H1 (cell line): ENCODE measurements at regions not wholly inside any gene's neighbourhood (a gene's known extent, or its start where the extent isn't known, plus 50 kb on each side); places are given as distances from the start of the nearest gene placed in this dataset.

ENCODE experiments used
- CTCF ChIA-PET: fragments of 300-600 bp; sonication (Branson Sonifier 250); formaldehyde crosslinking; loops from one replicate; lab custom pipeline; 2021; ENCODE audit not compliant: partially characterized antibody; lab: Charles Lee
- POLR2A ChIA-PET: fragments of 300-600 bp; sonication (Branson Sonifier 250); formaldehyde crosslinking; loops from one replicate; lab custom pipeline; 2021; ENCODE audit warnings: inconsistent platforms; ENCODE audit not compliant: partially characterized antibody; lab: Charles Lee
- DNase-seq, 2 experiments: peaks; one replicate each; pipeline versions ENCODE4 v3.0.0 to v3.0.0-alpha.2; 2010 to 2022; ENCODE audit warnings: low spot score in 2 of 2, low read depth in 1 of 2, mixed read lengths in 1 of 2
- FAIRE-seq: peaks from 2 replicates; lab custom pipeline; 2011; peaks lifted over from hg19 to GRCh38; lab: Jason Lieb, UNC
- H2AFZ ChIP-seq: 2 replicates; pipeline ENCODE4 v1.8.1; 2012; ENCODE audit warnings: low read length, inconsistent platforms
- H2AK5ac ChIP-seq: 2 replicates; pipeline ENCODE4 v1.6.1; 2013; ENCODE audit warnings: low read depth, low read length
- H2BK120ac ChIP-seq: replicated peaks from 2 replicates; pipeline ENCODE3; 2013; ENCODE audit warnings: low read depth, low read length, inconsistent platforms
- H2BK12ac ChIP-seq: 2 replicates; pipeline ENCODE4 v1.6.1; 2013; ENCODE audit warnings: low read depth, low read length
- H2BK15ac ChIP-seq: 2 replicates; pipeline ENCODE4 v1.6.1; 2013; ENCODE audit warnings: low read length
- H2BK20ac ChIP-seq: 2 replicates; pipeline ENCODE4 v1.6.1; 2013; ENCODE audit warnings: low read length
- H2BK5ac ChIP-seq: 2 replicates; pipeline ENCODE4 v1.6.1; 2013; ENCODE audit warnings: low read depth, low read length
- H3K14ac ChIP-seq: 2 replicates; pipeline ENCODE4 v1.6.1; 2013; ENCODE audit warnings: inconsistent platforms; ENCODE audit not compliant: insufficient read length
- H3K18ac ChIP-seq: 2 replicates; pipeline ENCODE4 v1.6.1; 2013; ENCODE audit warnings: low read length; ENCODE audit errors: extremely low read depth
- H3K23ac ChIP-seq: 2 replicates; pipeline ENCODE4 v1.6.1; 2013; ENCODE audit warnings: inconsistent platforms; ENCODE audit not compliant: insufficient read length
- H3K23me2 ChIP-seq: 2 replicates; pipeline ENCODE4 v1.6.1; 2013; ENCODE audit warnings: low read depth, low read length
- H3K27ac ChIP-seq: 2 replicates; pipeline ENCODE4 v1.6.1; 2011; ENCODE audit warnings: low read depth, low read length, inconsistent platforms
- H3K27me3 ChIP-seq, 4 experiments: replicated peaks in 1 of 4; 1 replicate in 1 of 4; 2 replicates in 3 of 4; pipeline versions ENCODE4 v1.6.1 to v1.8.1; 2011 to 2013; ENCODE audit warnings: low read length in 3 of 4, mild to moderate bottlenecking in 3 of 4, inconsistent platforms in 2 of 4, mixed read lengths in 2 of 4, moderate library complexity in 1 of 4; ENCODE audit not compliant: control insufficient read depth in 3 of 4, insufficient read depth in 3 of 4; ENCODE audit errors: extremely low read depth in 1 of 4
- H3K36me3 ChIP-seq, 4 experiments: 2 replicates each; pipeline versions ENCODE4 v1.6.1 to v1.8.1; 2011 to 2013; ENCODE audit warnings: mild to moderate bottlenecking in 4 of 4, low read length in 3 of 4, moderate library complexity in 2 of 4, control low read depth in 1 of 4, inconsistent platforms in 1 of 4; ENCODE audit not compliant: insufficient read depth in 4 of 4, control insufficient read depth in 2 of 4
- H3K4ac ChIP-seq: replicated peaks from 2 replicates; pipeline ENCODE3; 2013; ENCODE audit warnings: low read length, low read depth, mixed read lengths, inconsistent platforms; ENCODE audit not compliant: insufficient read length
- H3K4me1 ChIP-seq, 4 experiments: replicated peaks in 1 of 4; 1 replicate in 1 of 4; 2 replicates in 3 of 4; pipeline versions ENCODE4 v1.6.1 to v1.8.1; 2011 to 2013; ENCODE audit warnings: low read length in 3 of 4, inconsistent platforms in 2 of 4, mixed read lengths in 1 of 4; ENCODE audit not compliant: insufficient read depth in 4 of 4, control insufficient read depth in 3 of 4
- H3K4me2 ChIP-seq, 2 experiments: 2 replicates each; pipeline versions ENCODE4 v1.6.1 to v1.8.1; 2011 to 2013; ENCODE audit warnings: low read depth in 2 of 2, low read length in 2 of 2, control low read depth in 1 of 2, inconsistent platforms in 1 of 2, mild to moderate bottlenecking in 1 of 2; ENCODE audit not compliant: insufficient read depth in 1 of 2
- H3K4me3 ChIP-seq, 4 experiments: fragments of 200-600, 300-600 bp in 1 of 4; sonication (generic), shearing (Covaris generic), sonication (Bioruptor Twin) in 1 of 4; 2 replicates each; pipeline versions ENCODE4 v1.5.1 to v1.8.1; 2011 to 2016; ENCODE audit warnings: low read length in 4 of 4, low read depth in 3 of 4, control low read depth in 2 of 4, inconsistent platforms in 2 of 4, mild to moderate bottlenecking in 2 of 4, mixed read lengths in 1 of 4, moderate library complexity in 1 of 4; ENCODE audit not compliant: insufficient read depth in 2 of 4; ENCODE audit errors: extremely low read depth in 1 of 4
- H3K56ac ChIP-seq: replicated peaks from 2 replicates; pipeline ENCODE3; 2013; ENCODE audit warnings: low read depth, mild to moderate bottlenecking, mixed read lengths, low read length, inconsistent platforms; ENCODE audit not compliant: insufficient read length
- H3K79me1 ChIP-seq: 2 replicates; pipeline ENCODE4 v1.6.1; 2013; ENCODE audit warnings: low read depth, low read length, control low read depth
- H3K79me2 ChIP-seq, 2 experiments: 2 replicates each; pipeline versions ENCODE4 v1.6.1 to v1.8.1; 2012 to 2013; ENCODE audit warnings: low read length in 2 of 2, mild to moderate bottlenecking in 2 of 2, inconsistent platforms in 1 of 2; ENCODE audit not compliant: insufficient read depth in 2 of 2, control insufficient read depth in 1 of 2
- H3K9ac ChIP-seq, 4 experiments: replicated peaks in 1 of 4; 1 replicate in 1 of 4; 2 replicates in 3 of 4; pipeline versions ENCODE4 v1.6.1 to v1.8.1; 2011 to 2013; ENCODE audit warnings: low read depth in 3 of 4, low read length in 3 of 4, control low read depth in 2 of 4, mild to moderate bottlenecking in 2 of 4, moderate library complexity in 2 of 4, inconsistent platforms in 1 of 4; ENCODE audit errors: extremely low read depth in 1 of 4
- H3K9me3 ChIP-seq, 2 experiments: 2 replicates each; pipeline versions ENCODE4 v1.6.1 to v1.8.1; 2012 to 2013; ENCODE audit warnings: mild to moderate bottlenecking in 2 of 2, moderate library complexity in 2 of 2, control low read depth in 1 of 2, inconsistent platforms in 1 of 2, low read depth in 1 of 2, low read length in 1 of 2, mixed read lengths in 1 of 2; ENCODE audit not compliant: insufficient read depth in 2 of 2
- H4K20me1 ChIP-seq, 2 experiments: replicated peaks in 1 of 2; 2 replicates each; pipeline versions ENCODE3 to v1.8.1; 2011 to 2013; ENCODE audit warnings: inconsistent platforms in 2 of 2, low read length in 2 of 2, mild to moderate bottlenecking in 1 of 2; ENCODE audit not compliant: insufficient read depth in 2 of 2, control insufficient read depth in 1 of 2
- H4K5ac ChIP-seq: 2 replicates; pipeline ENCODE4 v1.6.1; 2013; ENCODE audit warnings: low read length, low read depth, mixed read lengths, inconsistent platforms; ENCODE audit not compliant: insufficient read length
- H4K8ac ChIP-seq: 2 replicates; pipeline ENCODE4 v1.8.0; 2013; ENCODE audit warnings: mild to moderate bottlenecking, moderate library complexity, low read length, inconsistent platforms; ENCODE audit not compliant: insufficient read depth; ENCODE audit errors: extremely low read depth
- H4K91ac ChIP-seq: replicated peaks from 2 replicates; pipeline ENCODE3; 2013; ENCODE audit warnings: low read length, mixed read lengths, inconsistent platforms; ENCODE audit not compliant: insufficient read length
- ATF2 ChIP-seq: IDR thresholded peaks from 2 replicates; pipeline ENCODE4 v1.6.1; 2012; ENCODE audit warnings: low read length, inconsistent platforms
- CHD1 ChIP-seq: IDR thresholded peaks from 2 replicates; pipeline ENCODE4 v1.6.1; 2012; ENCODE audit warnings: low read depth, low read length, improper control_type of control experiment
- POLR2A ChIP-seq, 2 experiments: IDR thresholded peaks; 1 replicate in 1 of 2; 2 replicates in 1 of 2; pipeline ENCODE4 v1.6.1; 2011; ENCODE audit warnings: low read depth in 2 of 2, low read length in 2 of 2, mild to moderate bottlenecking in 2 of 2; ENCODE audit errors: control extremely low read depth in 1 of 2

GRCh38 chr2:189362283-189362682, 79.0 kb upstream of the WDR75 start:
- Histone ChIP-seq H4K20me1 (no peaks in the 10 kb centered on the region), H2AFZ (no peak overlapping the region), H3K23me2 (no peaks in the 10 kb centered on the region), H2BK12ac (no peak overlapping the region), H3K9me3 (no peaks in the 10 kb centered on the region), H3K9ac (no peak overlapping the region), H2BK120ac (no peak overlapping the region), H3K27me3 (no peaks in the 10 kb centered on the region), H3K14ac (no peak overlapping the region), H3K79me1 (no peaks in the 10 kb centered on the region), H3K23ac (no peak overlapping the region), H4K8ac (no peak overlapping the region), H2BK20ac (no peak overlapping the region), H3K4me1 (no peaks in the 10 kb centered on the region; a peak in 1 of 7 replicates), H3K4ac (no peak overlapping the region), H3K36me3 (no peaks in the 10 kb centered on the region), H3K79me2 (no peaks in the 10 kb centered on the region), H2BK15ac (no peak overlapping the region), H4K91ac (no peak overlapping the region), H3K18ac (no peak overlapping the region), H2BK5ac (no peak overlapping the region), H2AK5ac (no peak overlapping the region), H4K5ac (no peak overlapping the region), H3K56ac (no peak overlapping the region), H3K4me2 (no peak overlapping the region), H3K4me3 (no peak overlapping the region), H3K27ac (no peak overlapping the region)
- no peak for TF ChIP-seq CHD1
- no peak for TF ChIP-seq ATF2
- no peak for TF ChIP-seq POLR2A (IDR thresholded peaks at IDR 0.05; ENCODE audit: control extremely low read depth in 1 of 2, low read depth in 2 of 2, low read length in 2 of 2)
- DNase-seq = no peak
- FAIRE-seq = no peak
- POLR2A ChIA-PET = no interaction called here
- CTCF ChIA-PET = no interaction called here
